ENCODE measurements at regions not wholly inside any gene's neighbourhood (a gene's known extent, or its start where the extent isn't known, plus 50 kb on each side); places are given as distances from the start of the nearest gene placed in this dataset.
"Not testable (repeated sequence)": the region's sequence is repeated elsewhere in the genome, so short reads cannot be mapped to it uniquely, and the experiment has no call there.

- TF ChIP-seq POLR2A, CTCF (IDR thresholded peaks at IDR 0.05): not testable (repeated sequence)
Measured at GRCh38 chr4:49138818-49139217, 152.7 kb downstream of the CWH43 start.

Data from esophagus squamous epithelium (tissue), 4 donors.